Neural progenitor cell (in vitro differentiated cells): ENCODE measurements at regions not wholly inside any gene's neighbourhood (a gene's known extent, or its start where the extent isn't known, plus 50 kb on each side); places are given as distances from the start of the nearest gene placed in this dataset.
A peak's percentile ranks its signal among the peaks of the same experiment; 100 is the strongest.

Experiments
- DNase-seq: peaks from one replicate; pipeline ENCODE4 v3.0.0-alpha.2; 2016; ENCODE audit warnings: low spot score
- H2AFZ ChIP-seq: fragments of 200-600 bp; sonication (generic); replicated peaks from 2 replicates; pipeline ENCODE4 v1.6.1; 2016; ENCODE audit warnings: antibody characterized with exemption
- H3F3A ChIP-seq: fragments of 200-600 bp; sonication (generic); 2 replicates; pipeline ENCODE4 v1.6.1; 2016; ENCODE audit warnings: antibody characterized with exemption, low read depth
- H3K27ac ChIP-seq: fragments of 200-600 bp; sonication (generic); 2 replicates; pipeline ENCODE4 v1.5.1; 2016; ENCODE audit warnings: mild to moderate bottlenecking
- H3K27me3 ChIP-seq: fragments of 200-600 bp; sonication (generic); 2 replicates; pipeline ENCODE4 v1.6.1; 2016; ENCODE audit warnings: mild to moderate bottlenecking, moderate library complexity
- H3K36me3 ChIP-seq: fragments of 200-600 bp; sonication (generic); 2 replicates; pipeline ENCODE4 v1.5.1; 2016
- H3K4me1 ChIP-seq: fragments of 200-600 bp; sonication (generic); 2 replicates; pipeline ENCODE4 v1.6.1; 2016; ENCODE audit warnings: mixed run types
- H3K4me2 ChIP-seq: fragments of 200-600 bp; sonication (generic); 2 replicates; pipeline ENCODE4 v1.6.1; 2016
- H3K4me3 ChIP-seq: fragments of 200-600 bp; sonication (generic); 2 replicates; pipeline ENCODE4 v1.5.1; 2016
- H3K79me2 ChIP-seq: fragments of 200-600 bp; sonication (generic); 2 replicates; pipeline ENCODE4 v1.6.1; 2016; ENCODE audit warnings: low read depth
- H3K9ac ChIP-seq: fragments of 200-600 bp; sonication (generic); 2 replicates; pipeline ENCODE4 v1.6.1; 2016
- H3K9me3 ChIP-seq: fragments of 200-600 bp; sonication (generic); 2 replicates; pipeline ENCODE4 v1.5.1; 2016; ENCODE audit warnings: low read depth
- H4K20me1 ChIP-seq: fragments of 200-600 bp; sonication (generic); 2 replicates; pipeline ENCODE4 v1.6.1; 2016; ENCODE audit warnings: low read depth
- H3K27ac Mint-ChIP-seq: 3 replicates; pipeline ENCODE4 v1.8.0; 2021; ENCODE audit warnings: mixed read lengths
- H3K27me3 Mint-ChIP-seq: 2 replicates; pipeline ENCODE4 v1.8.0; 2022; ENCODE audit warnings: low read depth, mild to moderate bottlenecking, inconsistent platforms, moderate library complexity, mixed read lengths; ENCODE audit not compliant: insufficient read depth
- H3K36me3 Mint-ChIP-seq: 3 replicates; pipeline ENCODE4 v1.8.0; 2021; ENCODE audit warnings: mixed read lengths
- H3K4me1 Mint-ChIP-seq: 3 replicates; pipeline ENCODE4 v1.8.0; 2021; ENCODE audit warnings: mixed read lengths
- H3K4me3 Mint-ChIP-seq: 3 replicates; pipeline ENCODE4 v1.8.0; 2021; ENCODE audit warnings: mild to moderate bottlenecking, moderate library complexity, mixed read lengths
- H3K9me3 Mint-ChIP-seq: 3 replicates; pipeline ENCODE4 v1.8.0; 2020; ENCODE audit warnings: mixed read lengths
- CTCF ChIP-seq: fragments of 200-600 bp; sonication (generic); IDR thresholded peaks from 2 replicates; pipeline ENCODE4 v1.5.1; 2017; ENCODE audit warnings: antibody characterized with exemption, mild to moderate bottlenecking
- EZH2 ChIP-seq: fragments of 200-600 bp; sonication (generic); IDR thresholded peaks from 2 replicates; pipeline ENCODE4 v1.6.1; 2017; ENCODE audit warnings: antibody characterized with exemption, mild to moderate bottlenecking, moderate library complexity
- EZH2phosphoT487 ChIP-seq: fragments of 200-600 bp; sonication (generic); IDR thresholded peaks from 2 replicates; pipeline ENCODE4 v1.6.1; 2017; ENCODE audit warnings: antibody characterized with exemption

DNA sequence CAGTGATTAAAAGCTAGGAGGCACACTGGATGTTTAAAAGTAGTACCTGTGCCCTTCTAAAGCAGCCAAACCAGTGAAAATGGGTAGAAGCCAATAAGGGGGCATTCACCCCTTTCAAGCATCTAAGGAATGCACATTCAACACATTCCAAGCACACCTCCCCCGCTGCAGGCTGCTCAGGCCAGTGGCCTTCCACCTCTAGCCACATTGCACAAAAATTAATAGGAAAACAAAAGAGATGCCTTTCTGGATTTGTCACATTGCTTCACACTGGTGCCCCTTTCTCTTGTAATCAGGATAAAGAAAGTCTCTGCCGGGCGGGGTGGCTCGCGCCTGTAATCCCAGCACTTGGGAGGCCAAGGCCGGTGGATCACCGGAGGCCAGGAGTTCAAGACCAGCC is 834.0 kb downstream of the USP25 start:
- Mint-ChIP-seq H3K4me3 (no peak overlapping the region), H3K27ac (peak overlapping the region; percentile 50), H3K9me3 (no peaks in the 10 kb centered on the region), H3K27me3 (no peaks in the 10 kb centered on the region), H3K36me3 (peaks cover 5% of the 10 kb centered on the region), H3K4me1 (peaks cover 8% of the 10 kb centered on the region)
- DNase-seq, result peak; percentile 72
- Histone ChIP-seq H3K27me3 (no peaks in the 10 kb centered on the region), H4K20me1 (no peaks in the 10 kb centered on the region), H2AFZ (no peak overlapping the region), H3K27ac (no peak overlapping the region), H3F3A (no peaks in the 10 kb centered on the region), H3K4me2 (no peak overlapping the region), H3K4me3 (no peak overlapping the region), H3K9me3 (no peaks in the 10 kb centered on the region), H3K36me3 (no peaks in the 10 kb centered on the region), H3K79me2 (no peaks in the 10 kb centered on the region), H3K9ac (no peak overlapping the region), H3K4me1 (peaks cover 4% of the 10 kb centered on the region)
- TF ChIP-seq EZH2phosphoT487 (no peak), EZH2 (no peak), CTCF (no peak)

DNA sequence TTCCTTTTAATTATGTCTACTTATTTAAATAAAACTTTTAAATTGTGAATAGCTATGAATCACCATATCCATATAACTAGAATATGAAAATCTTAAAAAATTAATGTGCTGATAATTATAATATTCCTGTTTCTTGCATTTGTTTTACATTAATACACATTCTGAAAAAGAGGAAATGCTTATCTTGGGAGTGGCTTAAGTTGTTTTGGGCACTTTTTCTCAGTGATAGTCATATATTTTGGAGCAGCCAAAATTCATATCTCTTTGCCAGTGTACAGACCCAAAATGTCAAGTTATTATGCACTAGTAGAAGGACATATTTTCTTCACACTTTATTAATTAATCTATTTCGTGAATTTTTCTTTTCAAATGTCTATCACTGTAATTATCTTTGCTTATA is 838.5 kb downstream of the USP25 start:
- Mint-ChIP-seq H3K36me3 (peaks cover 11% of the 10 kb centered on the region), H3K4me1 (peaks cover 6% of the 10 kb centered on the region), H3K27ac (no peak overlapping the region), H3K27me3 (no peaks in the 10 kb centered on the region), H3K9me3 (no peaks in the 10 kb centered on the region), H3K4me3 (no peak overlapping the region)
- Histone ChIP-seq H3K4me1 (peaks cover 4% of the 10 kb centered on the region), H3K9me3 (no peaks in the 10 kb centered on the region), H3K27me3 (no peaks in the 10 kb centered on the region), H2AFZ (no peak overlapping the region), H4K20me1 (no peaks in the 10 kb centered on the region), H3F3A (no peaks in the 10 kb centered on the region), H3K4me2 (no peak overlapping the region), H3K36me3 (no peaks in the 10 kb centered on the region), H3K9ac (no peak overlapping the region), H3K4me3 (no peak overlapping the region), H3K27ac (no peak overlapping the region), H3K79me2 (no peaks in the 10 kb centered on the region)
- DNase-seq, result no peak
- TF ChIP-seq EZH2phosphoT487, result no peak
- no peak for TF ChIP-seq EZH2
- no peak for TF ChIP-seq CTCF

DNA sequence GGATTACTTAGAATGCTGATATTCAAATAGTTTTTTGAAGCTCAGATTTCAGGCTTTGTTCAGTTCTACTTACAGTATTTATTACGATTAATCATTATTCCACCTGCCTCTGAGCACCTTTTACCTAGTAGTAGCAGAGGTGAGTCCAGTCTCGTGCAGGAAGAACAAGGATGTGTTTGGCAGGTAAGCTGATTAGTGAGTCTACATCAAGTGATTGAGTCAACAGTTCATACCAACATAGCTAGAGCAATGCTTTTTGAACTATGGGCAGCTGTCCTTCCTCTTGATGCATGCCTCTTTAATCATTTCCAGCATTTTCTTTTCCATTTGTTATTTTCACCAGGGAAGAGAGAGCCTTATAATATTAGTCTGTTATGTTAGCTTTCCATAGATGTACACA is 838.9 kb downstream of the USP25 start:
- Histone ChIP-seq H3K4me3 (no peak overlapping the region), H3K9me3 (no peaks in the 10 kb centered on the region), H4K20me1 (no peaks in the 10 kb centered on the region), H3K9ac (no peak overlapping the region), H3F3A (no peaks in the 10 kb centered on the region), H3K27ac (no peak overlapping the region), H3K4me2 (no peak overlapping the region), H3K4me1 (peaks cover 1% of the 10 kb centered on the region), H3K36me3 (no peaks in the 10 kb centered on the region), H3K79me2 (no peaks in the 10 kb centered on the region), H2AFZ (no peak overlapping the region), H3K27me3 (no peaks in the 10 kb centered on the region)
- H3K27me3 Mint-ChIP-seq, result no peaks in the 10 kb centered on the region
- H3K9me3 Mint-ChIP-seq, result no peaks in the 10 kb centered on the region
- TF ChIP-seq CTCF (no peak), EZH2phosphoT487 (no peak), EZH2 (no peak)
- no peak overlapping the region for H3K27ac Mint-ChIP-seq
- H3K36me3 Mint-ChIP-seq, result peaks cover 11% of the 10 kb centered on the region
- no peak overlapping the region for H3K4me3 Mint-ChIP-seq
- peaks cover 4% of the 10 kb centered on the region for H3K4me1 Mint-ChIP-seq
- no peak for DNase-seq

- no peaks in the 10 kb centered on the region for H4K20me1 ChIP-seq
- H3K4me2 ChIP-seq, result no peak overlapping the region
- no peaks in the 10 kb centered on the region for H3K9me3 Mint-ChIP-seq
- H3K9ac ChIP-seq, result no peak overlapping the region
- no peaks in the 10 kb centered on the region for H3K27me3 ChIP-seq
- no peaks in the 10 kb centered on the region for H3K79me2 ChIP-seq
- H3K27ac ChIP-seq, result no peak overlapping the region
- no peaks in the 10 kb centered on the region for H3F3A ChIP-seq
- TF ChIP-seq EZH2phosphoT487 (no peak), EZH2 (no peak), CTCF (no peak)
- H3K27me3 Mint-ChIP-seq, result no peaks in the 10 kb centered on the region
- H3K4me3 ChIP-seq, result no peak overlapping the region
- no peaks in the 10 kb centered on the region for H3K36me3 ChIP-seq
- H3K4me1 Mint-ChIP-seq, result no peaks in the 10 kb centered on the region
- DNase-seq, result no peak
- no peak overlapping the region for H3K27ac Mint-ChIP-seq
- H2AFZ ChIP-seq, result no peak overlapping the region
- H3K4me3 Mint-ChIP-seq, result no peak overlapping the region
- no peaks in the 10 kb centered on the region for H3K9me3 ChIP-seq
- H3K4me1 ChIP-seq, result no peaks in the 10 kb centered on the region
- peaks cover 11% of the 10 kb centered on the region for H3K36me3 Mint-ChIP-seq
Observed at GRCh38 chr21:16569679-16570078, 839.9 kb downstream of the USP25 start.
